Upper lobe of left lung (tissue), 4 donors: ENCODE measurements at regions not wholly inside any gene's neighbourhood (a gene's known extent, or its start where the extent isn't known, plus 50 kb on each side); places are given as distances from the start of the nearest gene placed in this dataset.

Experiments used
- EP300 ChIP-seq, 4 donors: sonication (generic); formaldehyde crosslinking; IDR thresholded peaks; one replicate each; pipeline ENCODE4 v1.5.1; 2017; ENCODE audit warnings: antibody characterized with exemption in 4 of 4, control low read depth in 2 of 4
- POLR2A ChIP-seq, 4 donors: fragments of 450-650 bp; IDR thresholded peaks; one replicate each; pipeline ENCODE4 v1.5.1; 2016 to 2017; ENCODE audit warnings: antibody characterized with exemption in 4 of 4, mild to moderate bottlenecking in 2 of 4
- POLR2AphosphoS5 ChIP-seq, 2 donors: sonication (generic); formaldehyde crosslinking; IDR thresholded peaks; one replicate each; pipeline ENCODE4 v1.5.1; 2017; ENCODE audit warnings: antibody characterized with exemption in 2 of 2
- TF ChIP-seq, protein P1 (sequence below), 6 experiments: fragments of 450-650 bp in 4 of 6; fragments of 200-600 bp in 2 of 6; sonication (generic) in 2 of 6; IDR thresholded peaks; one replicate each; pipeline ENCODE4 v1.5.1; 2016 to 2019; ENCODE audit warnings: antibody characterized with exemption in 6 of 6

DNA sequence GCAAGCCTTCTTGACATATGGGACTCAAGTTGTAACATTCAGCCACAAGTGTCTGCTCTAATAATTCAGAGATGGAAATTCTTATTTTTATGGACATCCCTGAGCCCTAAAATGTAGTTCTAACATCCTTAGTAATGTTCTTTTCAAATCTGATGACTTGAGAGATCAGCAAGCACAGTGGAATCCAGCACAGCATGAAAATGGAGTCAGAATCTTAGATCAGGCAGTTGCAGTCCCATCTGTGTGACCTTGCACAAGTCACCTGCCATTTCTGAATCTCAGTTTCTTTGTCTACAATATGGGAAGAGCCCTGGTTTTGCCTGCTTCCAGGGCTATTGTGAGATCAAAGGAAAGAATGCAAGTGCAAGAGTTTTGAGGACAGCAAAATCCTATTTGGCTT, 183.9 kb upstream of the LPP start:
- TF ChIP-seq POLR2A (IDR thresholded peaks at IDR 0.05) (no peak), POLR2AphosphoS5 (IDR thresholded peaks at IDR 0.05) (no peak), EP300 (IDR thresholded peaks at IDR 0.05) (no peak)
- TF ChIP-seq, protein P1, sequence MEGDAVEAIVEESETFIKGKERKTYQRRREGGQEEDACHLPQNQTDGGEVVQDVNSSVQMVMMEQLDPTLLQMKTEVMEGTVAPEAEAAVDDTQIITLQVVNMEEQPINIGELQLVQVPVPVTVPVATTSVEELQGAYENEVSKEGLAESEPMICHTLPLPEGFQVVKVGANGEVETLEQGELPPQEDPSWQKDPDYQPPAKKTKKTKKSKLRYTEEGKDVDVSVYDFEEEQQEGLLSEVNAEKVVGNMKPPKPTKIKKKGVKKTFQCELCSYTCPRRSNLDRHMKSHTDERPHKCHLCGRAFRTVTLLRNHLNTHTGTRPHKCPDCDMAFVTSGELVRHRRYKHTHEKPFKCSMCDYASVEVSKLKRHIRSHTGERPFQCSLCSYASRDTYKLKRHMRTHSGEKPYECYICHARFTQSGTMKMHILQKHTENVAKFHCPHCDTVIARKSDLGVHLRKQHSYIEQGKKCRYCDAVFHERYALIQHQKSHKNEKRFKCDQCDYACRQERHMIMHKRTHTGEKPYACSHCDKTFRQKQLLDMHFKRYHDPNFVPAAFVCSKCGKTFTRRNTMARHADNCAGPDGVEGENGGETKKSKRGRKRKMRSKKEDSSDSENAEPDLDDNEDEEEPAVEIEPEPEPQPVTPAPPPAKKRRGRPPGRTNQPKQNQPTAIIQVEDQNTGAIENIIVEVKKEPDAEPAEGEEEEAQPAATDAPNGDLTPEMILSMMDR (IDR thresholded peaks at IDR 0.05): no peak
